ENCODE measurements at regions not wholly inside any gene's neighbourhood (a gene's known extent, or its start where the extent isn't known, plus 50 kb on each side); places are given as distances from the start of the nearest gene placed in this dataset.

DNA sequence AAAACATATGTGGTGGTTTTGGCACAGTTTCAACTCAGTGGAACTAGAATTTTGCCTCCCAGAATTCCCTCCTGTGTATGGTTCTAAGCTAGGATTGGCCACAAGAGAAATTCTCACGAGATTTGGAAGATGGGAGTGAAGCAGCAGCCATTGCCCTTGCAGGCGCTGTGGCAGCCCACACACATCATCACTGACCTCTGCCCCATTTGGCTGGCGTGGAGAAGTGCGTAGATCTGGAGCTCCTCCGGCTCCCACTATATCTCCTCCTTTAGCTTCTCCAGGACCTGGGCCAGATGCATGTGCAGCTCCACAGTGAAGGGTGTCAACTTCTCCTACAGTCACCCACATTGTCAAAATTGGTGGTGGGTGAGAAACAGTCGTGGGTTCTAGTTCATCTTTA is 199.6 kb downstream of the EFHB start:
- intact Hi-C loops (cut with micrococcal nuclease; ENCODE audit: unreplicated experiment) (no loop called here), in situ Hi-C loops (cut with MboI) (no loop called here)
- FAIRE-seq: no peak
- H4K20me1 ChIP-seq (ENCODE audit: control insufficient read depth, insufficient read depth): no peaks in the 10 kb centered on the region
- no peak overlapping the region for H3K9ac ChIP-seq (ENCODE audit: control insufficient read depth, insufficient read depth, low read length)
- no peak overlapping the region for H3K4me2 ChIP-seq (ENCODE audit: control insufficient read depth, insufficient read depth)
- no peaks in the 10 kb centered on the region for H3K27me3 ChIP-seq (replicated peaks in 1 of 2; ENCODE audit: control insufficient read depth in 2 of 2, insufficient read depth in 2 of 2, low read length in 1 of 2)
- no TSS peak for BruUV-seq (replicated peaks)
- H3K36me3 ChIP-seq (ENCODE audit: control insufficient read depth in 2 of 2, insufficient read depth in 2 of 2, low read length in 1 of 2): no peaks in the 10 kb centered on the region
- POLR2A ChIA-PET: no interaction called here
- no peaks in the 10 kb centered on the region for H3K9me3 ChIP-seq (replicated peaks; ENCODE audit: control insufficient read depth, insufficient read depth, low read length)
- DNase-seq (ENCODE audit: low read depth, low spot score): no peak
- H2AFZ ChIP-seq (ENCODE audit: control insufficient read depth, low read depth, low read length): no peak overlapping the region
- TF ChIP-seq MLLT1 (IDR thresholded peaks at IDR 0.05): no peak
- TF ChIP-seq WRNIP1 (IDR thresholded peaks at IDR 0.05; ENCODE audit: borderline replicate concordance, low read depth, low read length): no peak
- no peak for TF ChIP-seq SKIL (IDR thresholded peaks at IDR 0.05; ENCODE audit: low read depth, poor library complexity, severe bottlenecking)
- TF ChIP-seq IKZF2 (IDR thresholded peaks at IDR 0.05): no peak
- TF ChIP-seq GABPA (IDR thresholded peaks at IDR 0.05; ENCODE audit: low read depth): no peak
- TF ChIP-seq CREB1 (IDR thresholded peaks at IDR 0.05; ENCODE audit: low read depth): no peak
- TF ChIP-seq KAT2A (conservative IDR thresholded peaks at IDR 0.05; ENCODE audit: control insufficient read depth, low read depth, low read length): no peak
- TF ChIP-seq BACH1 (IDR thresholded peaks at IDR 0.05; ENCODE audit: borderline replicate concordance): no peak
- no peak for TF ChIP-seq EED (IDR thresholded peaks at IDR 0.05; ENCODE audit: low read depth)
- WGBS (ENCODE audit: insufficient coverage, insufficient replicate concordance, low lambda C conversion rate, missing lambda C conversion rate): 16% methylated on average over 6 of the region's 6 CpGs
- RAD21 ChIA-PET (ENCODE audit: unreplicated experiment): no interaction called here
- no peak overlapping the region for H3K4me3 ChIP-seq
- no peak for ATAC-seq
- SMC1A ChIA-PET (ENCODE audit: uncharacterized antibody, unreplicated experiment): no interaction called here
- no peak overlapping the region for H3K27ac ChIP-seq (ENCODE audit: control insufficient read depth, insufficient read depth)
- H3K79me2 ChIP-seq (ENCODE audit: control insufficient read depth, insufficient read depth, low read length): no peaks in the 10 kb centered on the region
- no peaks in the 10 kb centered on the region for H3K4me1 ChIP-seq (ENCODE audit: control insufficient read depth, insufficient read depth, low read length)
- CTCF ChIA-PET: interaction anchor here (0.6 kb wide), 1 partner anchor 93 kb away, joined by 3 read pairs; no protein-coding TSS in a partner anchor
